PC-3 (cell line): ENCODE measurements at regions not wholly inside any gene's neighbourhood (a gene's known extent, or its start where the extent isn't known, plus 50 kb on each side); places are given as distances from the start of the nearest gene placed in this dataset.

Experiments used
- ATAC-seq: fragments of 200-7000 bp; cut with Tn5 transposase; 2 replicates; pipeline ENCODE4 v1.9.1; 2020; ENCODE audit warnings: mild to moderate bottlenecking, moderate library complexity
- BruUV-seq: library from RNA; stranded (reverse); fragments of 400-500 nt; replicated peaks from 2 replicates; lab custom pipeline; 2021; lab: Mats Ljungman, UMichigan
- CTCF ChIA-PET: fragments of 300-600 bp; sonication (Branson Sonifier 250); formaldehyde crosslinking; loops from one replicate; lab custom pipeline; 2022; ENCODE audit warnings: antibody characterized with exemption; lab: Charles Lee
- POLR2A ChIA-PET: fragments of 300-600 bp; sonication (Branson Sonifier 250); formaldehyde crosslinking; loops from one replicate; lab custom pipeline; 2022; ENCODE audit warnings: antibody characterized with exemption; ENCODE audit not compliant: unreplicated experiment; lab: Charles Lee
- DNase-seq: peaks from one replicate; pipeline ENCODE4 v3.0.0-alpha.2; 2015
- H2AFZ ChIP-seq: fragments of 300-600 bp; sonication (generic); 2 replicates; pipeline ENCODE4 v1.6.0; 2016; ENCODE audit warnings: antibody characterized with exemption, low read length
- H3F3A ChIP-seq: fragments of 300-600 bp; sonication (generic); one replicate; pipeline ENCODE4 v1.6.0; 2017; ENCODE audit warnings: antibody characterized with exemption, low read length, control low read depth, mild to moderate bottlenecking; ENCODE audit not compliant: unreplicated experiment
- H3K27ac ChIP-seq: fragments of 300-600 bp; sonication (generic); 2 replicates; pipeline ENCODE4 v1.5.1; 2016; ENCODE audit warnings: mild to moderate bottlenecking, low read length
- H3K27me3 ChIP-seq: fragments of 300-600 bp; sonication (generic); 2 replicates; pipeline ENCODE4 v1.6.1; 2016; ENCODE audit warnings: low read length, mixed read lengths
- H3K36me3 ChIP-seq: fragments of 300-600 bp; sonication (generic); 2 replicates; pipeline ENCODE4 v1.6.1; 2016; ENCODE audit warnings: low read depth, mixed run types, low read length, mixed read lengths
- H3K4me1 ChIP-seq: fragments of 300-600 bp; sonication (generic); 2 replicates; pipeline ENCODE4 v1.5.1; 2016; ENCODE audit warnings: low read length; ENCODE audit not compliant: insufficient read depth
- H3K4me2 ChIP-seq: fragments of 300-600 bp; sonication (generic); 2 replicates; pipeline ENCODE4 v1.6.0; 2016; ENCODE audit warnings: low read length
- H3K4me3 ChIP-seq: fragments of 300-600 bp; sonication (generic); 2 replicates; pipeline ENCODE4 v1.5.1; 2016; ENCODE audit warnings: mild to moderate bottlenecking, low read length, mixed read lengths
- H3K79me2 ChIP-seq: fragments of 300-600 bp; sonication (generic); 2 replicates; pipeline ENCODE4 v1.6.1; 2017; ENCODE audit warnings: low read length, mixed read lengths
- H3K9ac ChIP-seq: fragments of 300-600 bp; sonication (generic); 2 replicates; pipeline ENCODE4 v1.6.0; 2016; ENCODE audit warnings: mild to moderate bottlenecking, low read length
- H3K9me2 ChIP-seq: fragments of 300-600 bp; sonication (generic); replicated peaks from 2 replicates; pipeline ENCODE4 v1.6.1; 2016; ENCODE audit warnings: mixed run types, low read length, mixed read lengths
- H3K9me3 ChIP-seq: fragments of 300-600 bp; sonication (generic); 2 replicates; pipeline ENCODE4 v1.6.1; 2016; ENCODE audit warnings: low read length, mixed read lengths
- H4K20me1 ChIP-seq: fragments of 300-600 bp; sonication (generic); 2 replicates; pipeline ENCODE4 v1.6.1; 2016; ENCODE audit warnings: low read length, mixed read lengths
- EZH2 ChIP-seq: fragments of 300-600 bp; sonication (generic); IDR thresholded peaks from one replicate; pipeline ENCODE4 v1.6.1; 2017; ENCODE audit warnings: antibody characterized with exemption, mild to moderate bottlenecking, low read length; ENCODE audit not compliant: unreplicated experiment
- EZH2phosphoT487 ChIP-seq: fragments of 300-600 bp; sonication (generic); IDR thresholded peaks from 2 replicates; pipeline ENCODE4 v1.6.1; 2018; ENCODE audit warnings: mild to moderate bottlenecking, antibody characterized with exemption, low read length, borderline replicate concordance
- intact Hi-C: fragments of 100-400 bp; cut with micrococcal nuclease; formaldehyde crosslinking; loops from 2 replicates; pipeline ENCODE4 v1.9.0; 2023
- TF ChIP-seq, protein P1 (sequence below): fragments of 300-600 bp; sonication (generic); conservative IDR thresholded peaks from 2 replicates; pipeline ENCODE4 v1.5.1; 2017; ENCODE audit warnings: antibody characterized with exemption, low read depth, mild to moderate bottlenecking, low read length

DNA sequence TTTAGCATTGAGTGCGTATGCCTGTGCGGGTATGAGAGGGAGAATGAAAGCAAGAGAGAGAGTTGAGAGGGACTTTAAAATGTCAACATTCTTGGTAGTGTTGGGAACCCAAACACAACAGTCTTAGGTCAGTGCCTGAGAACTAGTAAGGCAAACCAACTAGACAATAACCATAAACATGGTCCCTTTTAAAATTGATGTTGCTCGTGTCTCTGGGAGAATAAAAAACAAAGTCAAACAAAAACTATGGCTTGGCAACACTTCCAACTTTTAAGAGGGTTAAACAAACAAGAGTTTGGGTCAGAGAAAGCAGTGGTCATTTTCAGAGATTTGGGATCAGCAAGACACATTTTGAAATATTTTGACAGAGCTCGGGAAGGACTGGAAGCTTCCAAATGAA, 146.7 kb upstream of the THBS1 start:
- H3K4me3 ChIP-seq: no peak overlapping the region
- H3K27me3 ChIP-seq: no peaks in the 10 kb centered on the region
- no peaks in the 10 kb centered on the region for H3K79me2 ChIP-seq
- no peaks in the 10 kb centered on the region for H3K9me2 ChIP-seq
- DNase-seq (no peak), ATAC-seq (no peak)
- intact Hi-C loops: loop anchor here (10.0 kb wide), 1 partner anchor 619 kb away; no protein-coding TSS in a partner anchor
- H3F3A ChIP-seq: no peaks in the 10 kb centered on the region
- TF ChIP-seq EZH2phosphoT487: no peak
- TF ChIP-seq EZH2: no peak
- TF ChIP-seq, protein P1, sequence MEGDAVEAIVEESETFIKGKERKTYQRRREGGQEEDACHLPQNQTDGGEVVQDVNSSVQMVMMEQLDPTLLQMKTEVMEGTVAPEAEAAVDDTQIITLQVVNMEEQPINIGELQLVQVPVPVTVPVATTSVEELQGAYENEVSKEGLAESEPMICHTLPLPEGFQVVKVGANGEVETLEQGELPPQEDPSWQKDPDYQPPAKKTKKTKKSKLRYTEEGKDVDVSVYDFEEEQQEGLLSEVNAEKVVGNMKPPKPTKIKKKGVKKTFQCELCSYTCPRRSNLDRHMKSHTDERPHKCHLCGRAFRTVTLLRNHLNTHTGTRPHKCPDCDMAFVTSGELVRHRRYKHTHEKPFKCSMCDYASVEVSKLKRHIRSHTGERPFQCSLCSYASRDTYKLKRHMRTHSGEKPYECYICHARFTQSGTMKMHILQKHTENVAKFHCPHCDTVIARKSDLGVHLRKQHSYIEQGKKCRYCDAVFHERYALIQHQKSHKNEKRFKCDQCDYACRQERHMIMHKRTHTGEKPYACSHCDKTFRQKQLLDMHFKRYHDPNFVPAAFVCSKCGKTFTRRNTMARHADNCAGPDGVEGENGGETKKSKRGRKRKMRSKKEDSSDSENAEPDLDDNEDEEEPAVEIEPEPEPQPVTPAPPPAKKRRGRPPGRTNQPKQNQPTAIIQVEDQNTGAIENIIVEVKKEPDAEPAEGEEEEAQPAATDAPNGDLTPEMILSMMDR: no peak
- ChIA-PET CTCF (no interaction called here), POLR2A (no interaction called here)
- H3K4me2 ChIP-seq: no peak overlapping the region
- BruUV-seq: no TSS peak
- H3K27ac ChIP-seq: no peak overlapping the region
- no peak overlapping the region for H3K9ac ChIP-seq
- no peaks in the 10 kb centered on the region for H3K9me3 ChIP-seq
- H3K36me3 ChIP-seq: no peaks in the 10 kb centered on the region
- H3K4me1 ChIP-seq: peaks cover 17% of the 10 kb centered on the region
- no peak overlapping the region for H2AFZ ChIP-seq
- no peaks in the 10 kb centered on the region for H4K20me1 ChIP-seq

DNA sequence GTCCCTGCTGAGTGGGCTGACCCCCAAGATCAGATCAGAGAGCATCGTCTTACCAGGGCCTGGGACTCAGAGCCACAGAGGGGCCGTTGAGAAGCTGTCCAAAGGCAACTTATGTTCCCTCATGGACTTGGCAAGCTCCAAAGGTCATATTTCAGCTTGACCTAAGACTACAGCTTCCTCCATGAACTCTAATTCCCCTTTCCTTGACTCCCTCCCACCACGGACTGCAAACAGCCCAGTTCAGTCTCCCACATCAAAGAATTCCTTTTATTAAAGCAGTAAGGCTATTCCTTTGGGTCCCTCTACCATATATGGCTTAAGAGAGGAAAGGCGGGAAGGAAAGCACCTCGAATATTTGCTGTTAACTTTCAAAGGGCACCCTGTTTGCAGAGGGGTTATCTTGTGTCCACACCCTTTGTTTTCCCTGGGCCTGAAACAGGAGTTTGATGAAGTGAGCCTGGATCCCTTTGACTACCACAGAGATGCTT, 146.1 kb upstream of the THBS1 start:
- no peak overlapping the region for H3K4me2 ChIP-seq
- ChIA-PET CTCF (no interaction called here), POLR2A (interaction anchor here (0.6 kb wide), 1 partner anchor 145 kb away, joined by 4 read pairs; no protein-coding TSS in a partner anchor)
- H3K27me3 ChIP-seq: no peaks in the 10 kb centered on the region
- no peaks in the 10 kb centered on the region for H3K9me3 ChIP-seq
- H3K36me3 ChIP-seq: no peaks in the 10 kb centered on the region
- H3K79me2 ChIP-seq: no peaks in the 10 kb centered on the region
- H3K9ac ChIP-seq: no peak overlapping the region
- ATAC-seq (no peak), DNase-seq (no peak)
- BruUV-seq: no TSS peak
- H3K4me1 ChIP-seq: peaks cover 10% of the 10 kb centered on the region
- no peak overlapping the region for H3K27ac ChIP-seq
- no peak overlapping the region for H3K4me3 ChIP-seq
- H2AFZ ChIP-seq: no peak overlapping the region
- TF ChIP-seq EZH2 (no peak), EZH2phosphoT487 (no peak)
- TF ChIP-seq, protein P1: no peak
- H3K9me2 ChIP-seq: no peaks in the 10 kb centered on the region
- intact Hi-C loops: loop anchor here (5.0 to 10.0 kb wide), 2 partner anchors 262 to 620 kb away; no protein-coding TSS in a partner anchor
- H3F3A ChIP-seq: no peaks in the 10 kb centered on the region
- no peaks in the 10 kb centered on the region for H4K20me1 ChIP-seq

DNA sequence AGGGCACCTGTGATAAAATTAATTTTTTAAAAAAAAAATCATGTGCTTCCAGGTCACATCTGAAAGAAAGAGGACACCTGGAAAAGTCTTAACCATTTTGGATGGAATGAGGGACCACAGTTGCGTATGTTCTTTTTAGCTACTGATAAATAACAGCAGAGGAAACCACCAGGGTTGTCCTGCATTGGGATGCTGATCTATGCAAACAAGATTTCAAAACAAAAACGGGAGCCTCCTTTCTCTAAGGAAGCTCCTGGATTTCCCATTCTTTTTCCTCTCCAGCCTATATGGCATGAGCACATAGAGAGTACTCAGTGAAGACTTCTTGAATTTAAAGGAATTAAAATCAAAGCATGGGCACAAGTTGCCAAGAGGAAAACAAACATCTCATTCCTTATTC, 145.6 kb upstream of the THBS1 start:
- intact Hi-C loops: loop anchor here (5.0 to 10.0 kb wide), 2 partner anchors 263 to 620 kb away; no protein-coding TSS in a partner anchor
- POLR2A ChIA-PET: interaction anchor here (0.6 kb wide), 1 partner anchor 145 kb away, joined by 4 read pairs; no protein-coding TSS in a partner anchor
- Histone ChIP-seq H3K27me3 (no peaks in the 10 kb centered on the region), H3K4me3 (no peak overlapping the region), H4K20me1 (no peaks in the 10 kb centered on the region), H3K4me2 (no peak overlapping the region), H3K4me1 (peaks cover 6% of the 10 kb centered on the region), H3K9me3 (no peaks in the 10 kb centered on the region), H3F3A (no peaks in the 10 kb centered on the region), H2AFZ (no peak overlapping the region), H3K79me2 (no peaks in the 10 kb centered on the region), H3K9ac (no peak overlapping the region), H3K36me3 (no peaks in the 10 kb centered on the region), H3K27ac (no peak overlapping the region), H3K9me2 (no peaks in the 10 kb centered on the region)
- no peak for DNase-seq
- CTCF ChIA-PET: no interaction called here
- no peak for ATAC-seq
- no TSS peak for BruUV-seq
- TF ChIP-seq, protein P1: no peak
- TF ChIP-seq EZH2phosphoT487: no peak
- no peak for TF ChIP-seq EZH2
